Progenitor cell of endocrine pancreas (in vitro differentiated cells): ENCODE measurements at regions not wholly inside any gene's neighbourhood (a gene's known extent, or its start where the extent isn't known, plus 50 kb on each side); places are given as distances from the start of the nearest gene placed in this dataset.

Source experiments
- DNase-seq: peaks from one replicate; pipeline ENCODE4 v3.0.0; 2021; ENCODE audit warnings: low spot score; ENCODE audit not compliant: unreplicated experiment
- H3K27ac Mint-ChIP-seq: 2 replicates; pipeline ENCODE4 v1.8.0; 2021; ENCODE audit warnings: mild to moderate bottlenecking, moderate library complexity, mixed read lengths
- H3K27me3 Mint-ChIP-seq: 2 replicates; pipeline ENCODE4 v1.8.0; 2021; ENCODE audit warnings: mixed read lengths
- H3K36me3 Mint-ChIP-seq: 2 replicates; pipeline ENCODE4 v1.8.0; 2022; ENCODE audit warnings: mixed read lengths; ENCODE audit not compliant: insufficient read depth
- H3K4me1 Mint-ChIP-seq: 2 replicates; pipeline ENCODE4 v1.8.0; 2021; ENCODE audit warnings: low read depth, mixed read lengths
- H3K4me3 Mint-ChIP-seq: 2 replicates; pipeline ENCODE4 v1.8.0; 2021; ENCODE audit warnings: low read depth, mild to moderate bottlenecking, moderate library complexity, mixed read lengths
- H3K9me3 Mint-ChIP-seq: 2 replicates; pipeline ENCODE4 v1.8.0; 2021; ENCODE audit warnings: low read depth, mixed read lengths
- CTCF ChIP-seq: fragments of 200-600 bp; sonication (generic); IDR thresholded peaks from one replicate; pipeline ENCODE4 v1.5.0; 2021; ENCODE audit warnings: antibody characterized with exemption, mild to moderate bottlenecking; ENCODE audit not compliant: unreplicated experiment

DNA sequence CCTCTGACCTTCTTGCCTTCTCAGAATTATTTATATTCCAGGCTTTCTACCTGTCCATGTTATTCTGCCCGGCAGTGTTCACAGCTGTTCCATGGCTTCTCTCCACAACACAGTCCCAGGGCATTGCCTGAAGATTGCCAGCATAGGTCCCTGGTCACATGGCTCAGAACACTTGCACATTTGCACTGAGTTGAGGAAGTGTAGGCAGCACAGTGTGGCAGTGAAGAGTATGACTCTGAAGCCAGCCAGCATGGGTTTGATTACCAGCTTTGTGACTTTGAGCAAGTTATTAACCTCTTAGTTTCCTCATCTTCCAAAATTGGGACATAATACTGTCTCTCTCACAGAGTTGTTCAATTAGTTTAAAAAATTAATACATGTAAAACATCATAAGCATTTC lies 73.2 kb upstream of the NEUROD6 start:
- no peak overlapping the region for H3K4me3 Mint-ChIP-seq
- H3K27ac Mint-ChIP-seq = no peak overlapping the region
- TF ChIP-seq CTCF = no peak
- no peak for DNase-seq
- H3K4me1 Mint-ChIP-seq = no peaks in the 10 kb centered on the region
- H3K27me3 Mint-ChIP-seq = no peaks in the 10 kb centered on the region
- no peaks in the 10 kb centered on the region for H3K36me3 Mint-ChIP-seq
- no peaks in the 10 kb centered on the region for H3K9me3 Mint-ChIP-seq

DNA sequence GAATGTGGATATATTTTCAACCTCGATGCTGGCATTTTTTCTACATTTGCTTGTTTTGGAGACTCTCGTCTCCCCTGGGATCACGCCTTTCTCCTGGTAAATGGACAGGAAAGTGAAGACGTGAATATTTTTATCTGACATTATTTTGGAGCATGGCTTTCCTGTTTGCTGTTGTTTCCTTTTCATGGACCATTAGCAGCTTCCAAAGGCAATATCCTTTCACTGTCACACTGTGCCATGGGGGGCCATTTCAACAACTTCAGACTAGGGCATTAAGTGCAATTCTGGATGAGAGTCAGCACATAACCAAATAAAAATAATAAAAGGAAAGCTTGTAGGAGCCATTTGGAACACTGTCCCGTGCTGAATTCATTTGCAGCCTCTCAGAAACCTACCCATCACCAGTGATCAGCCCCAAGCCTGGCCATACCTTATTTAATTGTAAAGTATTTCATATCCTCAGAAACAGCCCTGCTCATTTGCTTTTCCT lies 75.9 kb upstream of the NEUROD6 start:
- TF ChIP-seq CTCF = no peak
- H3K4me3 Mint-ChIP-seq = no peak overlapping the region

DNA sequence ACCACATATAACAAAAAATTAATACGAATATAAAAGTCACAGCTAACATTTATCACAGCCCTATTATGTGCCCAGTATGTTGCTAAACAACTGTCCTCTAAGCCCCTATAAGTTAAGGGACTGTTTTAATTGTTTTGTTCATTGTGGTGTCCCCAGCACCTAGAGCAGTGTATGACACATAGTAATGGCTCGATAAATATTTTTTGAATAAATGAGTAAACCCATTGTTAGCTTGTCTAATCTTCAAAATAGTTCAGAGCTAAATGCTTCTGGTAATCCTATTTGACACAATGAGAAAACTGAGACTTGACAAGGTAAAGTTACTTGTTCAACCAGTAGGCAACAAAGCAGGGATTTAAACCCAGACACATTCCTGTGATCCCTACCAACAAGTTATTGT lies 78.4 kb upstream of the NEUROD6 start:
- H3K9me3 Mint-ChIP-seq = no peaks in the 10 kb centered on the region
- no peak overlapping the region for H3K27ac Mint-ChIP-seq
- DNase-seq = no peak
- no peak for TF ChIP-seq CTCF
- no peaks in the 10 kb centered on the region for H3K4me1 Mint-ChIP-seq
- H3K4me3 Mint-ChIP-seq = no peak overlapping the region
- H3K36me3 Mint-ChIP-seq = no peaks in the 10 kb centered on the region
- H3K27me3 Mint-ChIP-seq = peaks cover 8% of the 10 kb centered on the region

More for the DNA sequence above, 75.9 kb upstream of the NEUROD6 start:
- no peak for DNase-seq
- Mint-ChIP-seq H3K9me3 (no peaks in the 10 kb centered on the region), H3K4me1 (no peaks in the 10 kb centered on the region), H3K27ac (no peak overlapping the region), H3K27me3 (no peaks in the 10 kb centered on the region), H3K36me3 (no peaks in the 10 kb centered on the region)

DNA sequence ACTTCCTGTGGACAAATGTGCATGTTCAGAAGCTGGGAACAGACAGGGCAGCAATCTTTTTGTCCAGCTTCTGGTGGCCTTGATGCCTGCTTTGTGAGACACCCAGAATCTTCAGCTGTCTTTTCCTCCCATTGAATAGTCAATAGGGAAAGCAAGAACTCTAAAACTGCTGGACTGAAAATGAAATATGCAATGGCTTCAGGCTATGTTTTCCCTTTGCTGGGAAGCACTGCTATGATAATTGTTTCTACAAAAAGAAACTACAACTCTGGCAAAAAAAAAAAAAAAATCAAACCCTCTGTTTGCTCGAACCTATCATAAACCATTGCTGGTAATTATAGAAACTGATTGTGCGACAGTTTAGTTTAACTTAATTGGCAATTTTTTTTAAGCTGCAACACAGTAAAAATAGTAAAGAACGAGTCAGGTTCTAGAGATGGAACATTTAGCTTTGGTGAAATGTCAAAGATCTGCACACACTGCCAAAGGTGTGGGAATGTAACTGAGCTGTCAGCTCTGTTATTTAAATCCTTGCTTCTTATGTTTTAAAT lies 79.1 kb upstream of the NEUROD6 start:
- H3K4me1 Mint-ChIP-seq = no peaks in the 10 kb centered on the region
- no peak for DNase-seq
- H3K27me3 Mint-ChIP-seq = peaks cover 8% of the 10 kb centered on the region
- H3K36me3 Mint-ChIP-seq = no peaks in the 10 kb centered on the region
- H3K9me3 Mint-ChIP-seq = no peaks in the 10 kb centered on the region
- TF ChIP-seq CTCF = no peak
- no peak overlapping the region for H3K27ac Mint-ChIP-seq
- H3K4me3 Mint-ChIP-seq = no peak overlapping the region

DNA sequence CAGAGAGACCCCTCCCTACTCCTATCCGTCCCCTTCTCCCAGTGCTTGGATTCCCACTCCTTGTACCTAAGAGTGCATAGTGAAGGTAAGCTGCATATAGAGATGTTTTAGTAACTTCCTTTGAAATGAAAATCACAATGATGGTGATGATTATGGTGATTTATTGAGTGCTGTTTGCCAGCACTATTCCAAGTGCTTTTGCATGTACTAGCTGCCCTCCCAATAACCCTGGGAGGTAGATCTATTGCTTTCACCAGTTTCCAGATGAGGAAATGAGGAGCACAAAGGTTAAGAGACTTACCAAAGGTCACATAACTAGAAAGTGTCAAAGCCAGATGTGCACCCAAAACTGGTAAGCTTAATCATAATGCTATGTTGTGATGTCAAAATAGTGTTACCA lies 80.4 kb upstream of the NEUROD6 start:
- no peak for TF ChIP-seq CTCF
- H3K36me3 Mint-ChIP-seq = no peaks in the 10 kb centered on the region
- no peak overlapping the region for H3K4me3 Mint-ChIP-seq
- H3K4me1 Mint-ChIP-seq = no peaks in the 10 kb centered on the region
- no peaks in the 10 kb centered on the region for H3K9me3 Mint-ChIP-seq
- peaks cover 8% of the 10 kb centered on the region for H3K27me3 Mint-ChIP-seq
- no peak for DNase-seq
- no peak overlapping the region for H3K27ac Mint-ChIP-seq
